ENCODE measurements at regions not wholly inside any gene's neighbourhood (a gene's known extent, or its start where the extent isn't known, plus 50 kb on each side); places are given as distances from the start of the nearest gene placed in this dataset.

- TF ChIP-seq, protein P1, sequence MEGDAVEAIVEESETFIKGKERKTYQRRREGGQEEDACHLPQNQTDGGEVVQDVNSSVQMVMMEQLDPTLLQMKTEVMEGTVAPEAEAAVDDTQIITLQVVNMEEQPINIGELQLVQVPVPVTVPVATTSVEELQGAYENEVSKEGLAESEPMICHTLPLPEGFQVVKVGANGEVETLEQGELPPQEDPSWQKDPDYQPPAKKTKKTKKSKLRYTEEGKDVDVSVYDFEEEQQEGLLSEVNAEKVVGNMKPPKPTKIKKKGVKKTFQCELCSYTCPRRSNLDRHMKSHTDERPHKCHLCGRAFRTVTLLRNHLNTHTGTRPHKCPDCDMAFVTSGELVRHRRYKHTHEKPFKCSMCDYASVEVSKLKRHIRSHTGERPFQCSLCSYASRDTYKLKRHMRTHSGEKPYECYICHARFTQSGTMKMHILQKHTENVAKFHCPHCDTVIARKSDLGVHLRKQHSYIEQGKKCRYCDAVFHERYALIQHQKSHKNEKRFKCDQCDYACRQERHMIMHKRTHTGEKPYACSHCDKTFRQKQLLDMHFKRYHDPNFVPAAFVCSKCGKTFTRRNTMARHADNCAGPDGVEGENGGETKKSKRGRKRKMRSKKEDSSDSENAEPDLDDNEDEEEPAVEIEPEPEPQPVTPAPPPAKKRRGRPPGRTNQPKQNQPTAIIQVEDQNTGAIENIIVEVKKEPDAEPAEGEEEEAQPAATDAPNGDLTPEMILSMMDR (conservative IDR thresholded peaks at IDR 0.05), result no peak
- no peak for TF ChIP-seq ZFX (IDR thresholded peaks at IDR 0.05)
These were observed 100.6 kb downstream of the ADRA2C start for GRCh38 chr4:3866813-3867129.
